Left ventricle myocardium inferior (tissue), 1 donor: ENCODE measurements at regions not wholly inside any gene's neighbourhood (a gene's known extent, or its start where the extent isn't known, plus 50 kb on each side); places are given as distances from the start of the nearest gene placed in this dataset.

Source experiments
- DNase-seq: peaks from one replicate; pipeline ENCODE4 v3.0.0-alpha.2; 2020
- H3K27ac ChIP-seq: fragments of 200-600 bp; replicated peaks from 2 replicates; pipeline ENCODE4 v1.8.0; 2021
- H3K27me3 ChIP-seq: fragments of 200-600 bp; 2 replicates; pipeline ENCODE4 v1.8.0; 2021; ENCODE audit warnings: low read depth
- H3K36me3 ChIP-seq: fragments of 200-600 bp; 2 replicates; pipeline ENCODE4 v1.8.0; 2021
- H3K4me1 ChIP-seq: fragments of 200-600 bp; 2 replicates; pipeline ENCODE4 v1.8.0; 2021
- H3K4me3 ChIP-seq: fragments of 200-600 bp; 2 replicates; pipeline ENCODE4 v1.8.0; 2021; ENCODE audit warnings: mild to moderate bottlenecking, moderate library complexity
- H3K9me3 ChIP-seq: fragments of 200-600 bp; replicated peaks from 2 replicates; pipeline ENCODE4 v1.8.0; 2021
- intact Hi-C: fragments of 100-400 bp; cut with micrococcal nuclease; formaldehyde crosslinking; loops from one replicate; pipeline ENCODE4 v1.11.0; 2022
- TF ChIP-seq, protein P1 (sequence below): fragments of 200-600 bp; IDR thresholded peaks from 2 replicates; pipeline ENCODE4 v1.8.0; 2021; ENCODE audit warnings: antibody characterized with exemption, mild to moderate bottlenecking, borderline replicate concordance
- donor health status: DM: no; HTN: yes; CAD: no; lungs with severe emphysema.

DNA sequence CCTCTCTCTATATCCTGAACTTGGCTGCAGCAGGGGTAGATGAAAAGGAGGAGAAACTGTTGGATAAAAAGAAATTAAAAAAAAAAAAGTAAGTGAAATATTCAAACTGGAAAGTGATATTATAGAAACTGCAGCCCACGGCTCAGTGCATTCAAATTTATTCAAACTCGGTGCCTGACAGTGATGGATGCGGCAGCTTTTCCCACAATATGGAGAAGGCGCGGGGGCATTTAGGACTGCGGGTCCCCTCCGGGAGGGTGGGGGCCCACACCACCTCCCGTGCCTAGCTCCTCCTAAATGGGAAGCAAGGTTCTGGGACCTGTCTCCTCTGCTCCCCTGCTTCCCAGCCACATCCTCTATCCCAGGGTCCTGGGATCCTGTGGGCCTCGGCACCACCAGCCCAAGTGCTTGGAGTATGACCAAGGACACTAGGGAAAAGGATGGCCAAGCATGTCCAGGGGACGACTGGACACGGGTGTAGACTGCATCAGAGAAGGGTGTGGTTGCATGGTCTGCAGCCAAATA is 82.4 kb downstream of the HIF1AN start:
- H3K27me3 ChIP-seq, result peaks cover 97% of the 10 kb centered on the region
- no peaks in the 10 kb centered on the region for H3K36me3 ChIP-seq
- no peak for DNase-seq
- no peak overlapping the region for H3K4me3 ChIP-seq
- no peak overlapping the region for H3K27ac ChIP-seq
- intact Hi-C loops, result no loop called here
- TF ChIP-seq, protein P1, sequence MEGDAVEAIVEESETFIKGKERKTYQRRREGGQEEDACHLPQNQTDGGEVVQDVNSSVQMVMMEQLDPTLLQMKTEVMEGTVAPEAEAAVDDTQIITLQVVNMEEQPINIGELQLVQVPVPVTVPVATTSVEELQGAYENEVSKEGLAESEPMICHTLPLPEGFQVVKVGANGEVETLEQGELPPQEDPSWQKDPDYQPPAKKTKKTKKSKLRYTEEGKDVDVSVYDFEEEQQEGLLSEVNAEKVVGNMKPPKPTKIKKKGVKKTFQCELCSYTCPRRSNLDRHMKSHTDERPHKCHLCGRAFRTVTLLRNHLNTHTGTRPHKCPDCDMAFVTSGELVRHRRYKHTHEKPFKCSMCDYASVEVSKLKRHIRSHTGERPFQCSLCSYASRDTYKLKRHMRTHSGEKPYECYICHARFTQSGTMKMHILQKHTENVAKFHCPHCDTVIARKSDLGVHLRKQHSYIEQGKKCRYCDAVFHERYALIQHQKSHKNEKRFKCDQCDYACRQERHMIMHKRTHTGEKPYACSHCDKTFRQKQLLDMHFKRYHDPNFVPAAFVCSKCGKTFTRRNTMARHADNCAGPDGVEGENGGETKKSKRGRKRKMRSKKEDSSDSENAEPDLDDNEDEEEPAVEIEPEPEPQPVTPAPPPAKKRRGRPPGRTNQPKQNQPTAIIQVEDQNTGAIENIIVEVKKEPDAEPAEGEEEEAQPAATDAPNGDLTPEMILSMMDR, result no peak
- H3K9me3 ChIP-seq, result no peaks in the 10 kb centered on the region
- H3K4me1 ChIP-seq, result no peaks in the 10 kb centered on the region

DNA sequence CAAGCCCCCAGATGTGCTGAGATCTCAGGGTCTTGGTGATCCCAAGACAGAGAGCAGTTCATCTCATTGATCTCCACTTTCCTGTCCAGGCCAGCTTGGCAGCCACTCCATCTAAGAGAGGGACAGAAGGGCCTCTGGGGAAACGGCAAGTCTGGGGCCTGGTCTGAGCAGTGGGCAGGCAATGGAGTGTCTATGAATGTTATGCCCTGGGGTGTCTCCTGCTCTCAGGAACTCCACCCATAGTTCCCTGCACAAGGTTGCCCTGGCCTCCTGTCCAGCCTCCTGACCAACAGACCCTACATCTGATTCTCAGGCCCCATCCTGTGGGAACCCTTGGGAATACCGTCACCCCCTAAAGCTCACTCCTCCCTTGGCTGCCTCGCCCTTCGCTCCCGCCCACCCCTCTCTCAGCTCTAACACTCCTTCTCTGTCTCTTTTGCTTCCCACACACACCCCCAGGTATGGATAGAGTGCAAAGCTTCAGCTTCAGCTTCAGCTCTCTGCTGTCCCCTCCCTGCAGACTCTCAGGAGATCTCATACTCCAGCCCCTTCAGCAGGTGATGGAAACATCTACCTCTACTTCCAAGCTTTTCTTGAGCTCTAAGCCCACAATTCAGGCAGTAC is 83.0 kb downstream of the HIF1AN start:
- no peaks in the 10 kb centered on the region for H3K36me3 ChIP-seq
- H3K9me3 ChIP-seq, result no peaks in the 10 kb centered on the region
- no peak for DNase-seq
- H3K27me3 ChIP-seq, result peaks cover 100% of the 10 kb centered on the region
- H3K4me3 ChIP-seq, result no peak overlapping the region
- TF ChIP-seq, protein P1, result no peak
- H3K27ac ChIP-seq, result no peak overlapping the region
- intact Hi-C loops, result no loop called here
- no peaks in the 10 kb centered on the region for H3K4me1 ChIP-seq

DNA sequence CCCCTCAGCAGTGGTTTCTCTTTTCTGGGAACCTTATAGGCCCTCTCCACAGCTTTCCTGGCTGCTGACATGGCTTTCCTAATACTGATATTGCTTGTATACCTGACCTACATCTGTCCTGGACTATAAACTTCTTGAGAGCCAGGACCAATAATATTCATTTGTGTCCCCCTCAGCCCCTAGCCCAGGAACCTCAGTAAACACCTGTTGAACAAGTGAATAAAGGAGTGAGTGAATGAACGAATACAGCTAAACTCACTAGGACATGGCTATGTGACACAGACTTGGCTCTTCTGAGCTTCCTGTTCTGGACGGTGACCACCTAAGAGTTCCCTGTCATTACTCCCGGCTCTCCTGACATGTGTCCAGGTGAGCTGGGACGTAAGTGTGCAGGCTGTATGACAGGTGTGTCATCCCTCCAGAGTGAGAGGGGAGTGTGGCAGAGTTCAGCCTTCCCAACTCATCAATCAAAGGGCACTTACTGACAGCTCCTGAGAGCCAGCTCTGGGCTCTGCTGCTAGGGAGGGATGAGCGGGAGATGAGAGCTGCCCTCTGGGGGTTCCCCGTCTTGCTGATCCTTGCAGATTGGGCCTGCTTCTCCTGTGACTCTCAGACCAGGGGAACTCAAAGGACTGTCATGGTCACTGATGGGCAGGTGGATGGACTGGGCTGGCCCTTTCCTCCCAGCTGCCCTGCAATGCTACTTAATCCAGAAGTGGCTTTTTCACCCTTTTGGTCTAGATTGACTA is 84.5 kb downstream of the HIF1AN start:
- TF ChIP-seq, protein P1, result no peak

DNA sequence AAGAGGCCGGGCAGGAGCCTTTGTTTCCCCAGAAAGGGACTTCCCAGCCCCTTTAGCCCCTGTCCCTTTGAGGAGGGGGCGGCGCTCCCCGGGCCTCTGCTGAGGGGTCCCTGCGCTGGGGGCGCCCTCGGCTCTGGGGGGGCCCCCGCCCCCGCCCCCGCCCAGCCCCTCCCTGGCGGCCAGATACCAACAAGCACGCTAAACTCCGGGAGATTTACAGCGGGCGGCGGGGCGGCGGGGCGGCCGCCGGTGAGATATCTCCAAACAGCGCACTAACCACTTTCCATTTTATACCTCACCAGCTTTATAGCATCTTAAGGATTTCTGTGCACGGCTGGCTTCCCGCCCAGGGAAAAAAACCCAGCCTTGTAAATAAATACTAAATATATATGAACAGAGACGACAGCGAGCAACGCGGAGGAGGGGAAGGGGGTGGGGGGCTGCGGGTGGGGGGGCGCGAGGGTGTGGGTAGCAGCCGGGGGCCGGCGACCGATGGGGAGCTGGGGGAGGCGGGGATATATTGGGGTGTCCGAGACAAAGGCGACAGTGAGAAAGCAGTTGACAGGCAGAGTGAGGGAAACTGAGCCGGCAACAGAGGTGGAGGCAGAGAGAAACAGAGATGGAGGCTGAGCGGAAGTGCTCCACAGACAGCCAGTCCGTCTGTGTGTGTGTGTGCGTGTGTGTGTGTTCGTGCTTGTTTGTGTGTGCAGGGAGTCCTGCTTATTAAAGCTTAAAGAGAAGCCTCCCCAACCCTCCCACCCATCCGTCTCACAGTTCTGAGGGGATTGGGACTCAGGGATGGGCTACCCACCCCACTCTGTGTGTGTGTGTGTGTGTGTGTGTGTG is 85.8 kb downstream of the HIF1AN start:
- DNase-seq, result no peak
- Histone ChIP-seq H3K27me3 (peaks cover 100% of the 10 kb centered on the region), H3K4me3 (no peak overlapping the region), H3K27ac (no peak overlapping the region), H3K36me3 (no peaks in the 10 kb centered on the region), H3K9me3 (no peaks in the 10 kb centered on the region), H3K4me1 (no peaks in the 10 kb centered on the region)
- intact Hi-C loops, result no loop called here
- TF ChIP-seq, protein P1, result no peak

More for the DNA sequence above, 84.5 kb downstream of the HIF1AN start:
- H3K4me1 ChIP-seq, result no peaks in the 10 kb centered on the region
- intact Hi-C loops, result no loop called here
- no peak overlapping the region for H3K4me3 ChIP-seq
- H3K9me3 ChIP-seq, result no peaks in the 10 kb centered on the region
- H3K27me3 ChIP-seq, result peaks cover 100% of the 10 kb centered on the region
- no peak for DNase-seq
- H3K36me3 ChIP-seq, result no peaks in the 10 kb centered on the region
- no peak overlapping the region for H3K27ac ChIP-seq

DNA sequence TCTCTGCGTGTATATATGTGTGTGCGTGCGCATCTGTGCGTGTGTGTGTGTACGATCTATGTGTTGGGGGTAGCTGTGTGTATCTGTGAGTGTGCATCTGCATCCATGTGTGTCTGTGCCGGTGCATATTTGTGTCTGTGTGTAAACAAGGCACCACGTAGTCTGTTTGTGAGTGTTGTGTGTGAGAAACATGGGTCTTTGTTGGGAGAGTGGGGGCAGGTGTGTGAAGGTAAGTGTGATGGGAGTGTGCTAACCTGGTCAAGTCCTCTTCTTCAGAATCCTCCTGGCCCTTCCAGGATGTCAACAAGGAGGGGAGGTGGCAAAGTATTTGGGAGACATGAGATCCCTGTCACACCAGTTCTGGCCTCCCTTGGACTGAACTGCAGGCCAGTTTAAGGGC is 87.2 kb downstream of the HIF1AN start:
- TF ChIP-seq, protein P1, result no peak
- H3K4me3 ChIP-seq, result no peak overlapping the region
- H3K27ac ChIP-seq, result no peak overlapping the region
- no peaks in the 10 kb centered on the region for H3K4me1 ChIP-seq
- no peaks in the 10 kb centered on the region for H3K36me3 ChIP-seq
- peaks cover 100% of the 10 kb centered on the region for H3K27me3 ChIP-seq
- H3K9me3 ChIP-seq, result no peaks in the 10 kb centered on the region
- intact Hi-C loops, result no loop called here
- DNase-seq, result no peak
